ENCODE measurements at regions not wholly inside any gene's neighbourhood (a gene's known extent, or its start where the extent isn't known, plus 50 kb on each side); places are given as distances from the start of the nearest gene placed in this dataset.

DNA sequence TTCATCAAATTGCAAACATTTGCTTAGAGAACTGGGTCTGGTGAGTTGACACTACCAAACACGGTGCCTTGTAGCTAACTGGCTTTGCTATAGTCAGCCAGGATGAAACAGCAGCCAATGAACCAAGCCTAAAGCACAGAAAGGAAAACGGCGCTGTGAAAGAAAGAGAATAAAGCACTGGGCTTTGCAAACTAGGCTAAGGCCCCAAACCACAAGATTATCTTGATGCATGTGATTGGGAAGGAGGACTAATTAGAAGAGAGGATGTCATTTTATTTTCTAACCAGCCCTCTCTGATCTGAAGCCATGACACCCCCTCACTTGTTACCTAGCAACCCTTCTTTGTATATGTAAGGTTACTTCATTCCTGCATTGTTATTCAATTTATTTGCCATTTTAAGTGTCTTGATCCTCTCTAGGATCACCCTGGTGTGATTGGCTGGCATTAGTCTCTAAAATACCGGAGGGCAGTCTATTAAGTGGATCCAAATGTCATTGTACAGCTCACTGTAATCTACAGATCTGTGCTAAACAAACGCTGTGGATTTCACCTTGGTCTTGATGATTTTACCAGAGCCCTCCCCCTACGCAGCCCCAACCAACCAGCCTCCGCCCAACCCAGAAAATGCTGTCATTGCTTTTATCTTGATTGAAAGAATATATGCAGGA, 395.4 kb upstream of the ACVR2A start:
- no peak overlapping the region for H3K27ac ChIP-seq
- no peaks in the 10 kb centered on the region for H3K4me1 ChIP-seq
- no peaks in the 10 kb centered on the region for H3K36me3 ChIP-seq
- H3K9me3 ChIP-seq = no peaks in the 10 kb centered on the region
- H3K27me3 ChIP-seq = no peaks in the 10 kb centered on the region
- no peak overlapping the region for H3K4me3 ChIP-seq
- TF ChIP-seq POLR2AphosphoS5 (IDR thresholded peaks at IDR 0.05) = no peak
- DNase-seq (ENCODE audit: low spot score in 2 of 2) = no peak
- intact Hi-C loops (cut with DNase I; ENCODE audit: low total_unique reads) = no loop called here

DNA sequence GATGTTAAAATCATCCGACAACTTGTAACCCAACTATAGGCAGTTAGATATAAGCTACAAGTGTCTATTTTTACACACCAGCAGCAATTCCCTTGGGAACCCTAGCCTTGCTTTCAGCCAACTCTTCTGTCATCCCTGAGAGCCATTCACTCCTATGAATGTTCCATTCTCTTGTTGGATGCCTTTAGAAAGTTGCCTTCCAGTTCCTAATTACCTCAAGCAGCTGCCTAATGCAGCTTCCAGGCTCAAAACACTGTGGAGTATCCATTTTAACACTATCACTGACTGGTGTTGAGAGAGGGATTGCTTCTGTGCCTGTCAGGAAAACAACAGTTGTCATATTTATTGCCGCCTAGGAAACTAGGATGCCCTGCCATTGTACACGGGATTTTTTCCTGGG, 402.0 kb upstream of the ACVR2A start:
- Histone ChIP-seq H3K4me3 (no peak overlapping the region), H3K27me3 (no peaks in the 10 kb centered on the region), H3K9me3 (no peaks in the 10 kb centered on the region), H3K36me3 (no peaks in the 10 kb centered on the region), H3K4me1 (no peaks in the 10 kb centered on the region), H3K27ac (no peak overlapping the region)
- TF ChIP-seq POLR2A (IDR thresholded peaks at IDR 0.05) (no peak), POLR2AphosphoS5 (IDR thresholded peaks at IDR 0.05) (no peak)
- TF ChIP-seq, protein P1, sequence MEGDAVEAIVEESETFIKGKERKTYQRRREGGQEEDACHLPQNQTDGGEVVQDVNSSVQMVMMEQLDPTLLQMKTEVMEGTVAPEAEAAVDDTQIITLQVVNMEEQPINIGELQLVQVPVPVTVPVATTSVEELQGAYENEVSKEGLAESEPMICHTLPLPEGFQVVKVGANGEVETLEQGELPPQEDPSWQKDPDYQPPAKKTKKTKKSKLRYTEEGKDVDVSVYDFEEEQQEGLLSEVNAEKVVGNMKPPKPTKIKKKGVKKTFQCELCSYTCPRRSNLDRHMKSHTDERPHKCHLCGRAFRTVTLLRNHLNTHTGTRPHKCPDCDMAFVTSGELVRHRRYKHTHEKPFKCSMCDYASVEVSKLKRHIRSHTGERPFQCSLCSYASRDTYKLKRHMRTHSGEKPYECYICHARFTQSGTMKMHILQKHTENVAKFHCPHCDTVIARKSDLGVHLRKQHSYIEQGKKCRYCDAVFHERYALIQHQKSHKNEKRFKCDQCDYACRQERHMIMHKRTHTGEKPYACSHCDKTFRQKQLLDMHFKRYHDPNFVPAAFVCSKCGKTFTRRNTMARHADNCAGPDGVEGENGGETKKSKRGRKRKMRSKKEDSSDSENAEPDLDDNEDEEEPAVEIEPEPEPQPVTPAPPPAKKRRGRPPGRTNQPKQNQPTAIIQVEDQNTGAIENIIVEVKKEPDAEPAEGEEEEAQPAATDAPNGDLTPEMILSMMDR (IDR thresholded peaks at IDR 0.05) = no peak
- no peak for DNase-seq (ENCODE audit: low spot score in 2 of 2)
- intact Hi-C loops (cut with DNase I; ENCODE audit: low total_unique reads) = no loop called here

DNA sequence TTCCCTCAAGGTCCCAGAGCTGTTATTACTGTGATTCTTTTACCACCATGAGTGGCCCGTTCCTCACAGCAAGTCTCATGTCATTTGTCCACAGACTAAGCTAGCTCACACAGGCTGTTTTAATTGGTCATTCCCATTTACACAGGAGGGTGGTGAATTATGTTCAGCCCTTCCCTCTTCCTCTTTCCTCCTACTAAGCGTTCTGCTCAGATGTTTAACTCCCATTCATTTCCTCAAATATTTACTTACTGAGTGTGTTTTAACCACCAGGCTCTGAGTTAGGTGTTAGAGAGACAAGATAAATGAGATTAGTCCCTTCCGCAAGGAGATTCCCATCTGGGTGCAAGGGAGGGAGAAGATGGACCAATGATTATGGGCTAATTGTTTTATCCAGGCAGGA, 403.6 kb upstream of the ACVR2A start:
- no peaks in the 10 kb centered on the region for H3K4me1 ChIP-seq
- TF ChIP-seq POLR2A (IDR thresholded peaks at IDR 0.05) (no peak), POLR2AphosphoS5 (IDR thresholded peaks at IDR 0.05) (no peak)
- TF ChIP-seq, protein P1 (IDR thresholded peaks at IDR 0.05) = no peak

DNA sequence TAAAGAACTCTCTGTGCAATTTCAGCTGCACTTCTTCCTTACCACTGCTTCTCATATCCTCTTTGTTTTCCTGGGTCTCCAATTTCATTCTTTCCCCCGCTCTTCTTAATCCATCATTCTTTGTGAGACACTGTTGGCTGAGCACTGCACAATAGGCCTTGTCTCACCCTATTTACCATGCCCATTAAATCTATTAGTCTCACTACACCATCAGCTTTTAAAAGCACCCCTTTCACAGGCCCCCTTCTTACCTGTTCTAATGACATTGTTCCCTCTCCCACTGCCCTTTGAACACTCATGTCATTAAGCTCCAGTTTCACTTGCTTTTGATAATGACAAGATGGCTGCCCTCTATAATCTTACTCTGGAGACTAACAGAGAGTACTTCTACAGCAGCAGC, 404.1 kb upstream of the ACVR2A start:
- H3K4me1 ChIP-seq = no peaks in the 10 kb centered on the region
- TF ChIP-seq POLR2A (IDR thresholded peaks at IDR 0.05) (no peak), POLR2AphosphoS5 (IDR thresholded peaks at IDR 0.05) (no peak)
- TF ChIP-seq, protein P1 (IDR thresholded peaks at IDR 0.05) = no peak
- no peak for DNase-seq (ENCODE audit: low spot score in 2 of 2)
- H3K9me3 ChIP-seq = no peaks in the 10 kb centered on the region
- intact Hi-C loops (cut with DNase I; ENCODE audit: low total_unique reads) = no loop called here
- no peaks in the 10 kb centered on the region for H3K27me3 ChIP-seq
- H3K36me3 ChIP-seq = no peaks in the 10 kb centered on the region
- H3K4me3 ChIP-seq = no peak overlapping the region
- H3K27ac ChIP-seq = no peak overlapping the region

More for the DNA sequence above, 403.6 kb upstream of the ACVR2A start:
- no peak for DNase-seq (ENCODE audit: low spot score in 2 of 2)
- no peaks in the 10 kb centered on the region for H3K9me3 ChIP-seq
- H3K27ac ChIP-seq = no peak overlapping the region
- H3K36me3 ChIP-seq = no peaks in the 10 kb centered on the region
- no peak overlapping the region for H3K4me3 ChIP-seq
- H3K27me3 ChIP-seq = no peaks in the 10 kb centered on the region
- intact Hi-C loops (cut with DNase I; ENCODE audit: low total_unique reads) = no loop called here

DNA sequence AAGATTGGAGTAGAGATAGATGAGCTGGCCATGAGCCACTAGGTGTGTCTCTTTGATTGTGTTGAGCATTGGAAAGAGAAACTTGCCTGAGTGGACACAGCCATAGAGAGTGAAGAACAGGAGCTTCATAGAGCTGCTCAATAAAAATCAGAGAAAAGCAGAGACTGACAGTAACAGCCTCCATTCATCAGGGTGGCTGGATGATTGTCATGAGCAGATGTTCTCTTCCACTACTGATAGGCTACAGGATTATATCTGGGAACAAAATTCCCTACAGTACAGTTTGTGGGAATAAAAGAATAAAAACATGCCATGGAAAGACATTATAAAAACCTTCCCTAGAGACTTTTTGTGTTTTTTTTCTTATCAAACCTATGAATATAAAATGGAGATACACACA, 404.8 kb upstream of the ACVR2A start:
- H3K27me3 ChIP-seq = no peaks in the 10 kb centered on the region
- no peak overlapping the region for H3K4me3 ChIP-seq
- no peaks in the 10 kb centered on the region for H3K4me1 ChIP-seq
- TF ChIP-seq POLR2AphosphoS5 (IDR thresholded peaks at IDR 0.05) = no peak
- TF ChIP-seq, protein P1 (IDR thresholded peaks at IDR 0.05) = no peak
- TF ChIP-seq POLR2A (IDR thresholded peaks at IDR 0.05) = no peak
- no peak for DNase-seq (ENCODE audit: low spot score in 2 of 2)
- intact Hi-C loops (cut with DNase I; ENCODE audit: low total_unique reads) = no loop called here
- H3K9me3 ChIP-seq = no peaks in the 10 kb centered on the region
- H3K36me3 ChIP-seq = no peaks in the 10 kb centered on the region
- no peak overlapping the region for H3K27ac ChIP-seq

DNA sequence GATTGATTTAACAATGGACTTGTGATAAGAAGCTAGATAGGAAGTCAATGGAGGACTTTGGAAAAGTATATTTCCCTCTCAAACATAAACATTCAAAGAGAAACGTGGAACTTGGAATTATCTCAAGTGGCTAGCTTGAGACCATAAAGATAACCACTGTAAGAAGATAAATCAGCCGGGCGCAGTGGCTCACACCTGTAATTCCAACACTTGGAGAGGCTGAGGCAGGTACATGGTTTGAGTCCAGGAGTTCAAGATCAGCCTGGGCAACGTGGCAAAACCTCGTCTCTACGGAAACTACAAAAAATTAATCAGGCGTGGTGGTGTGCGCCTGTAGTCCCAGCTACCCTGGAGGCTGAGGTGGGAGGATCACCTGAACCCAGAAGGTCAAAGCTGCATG, 405.9 kb upstream of the ACVR2A start:
- Histone ChIP-seq H3K4me1 (no peaks in the 10 kb centered on the region), H3K27me3 (no peaks in the 10 kb centered on the region), H3K9me3 (no peaks in the 10 kb centered on the region), H3K27ac (no peak overlapping the region), H3K4me3 (no peak overlapping the region), H3K36me3 (no peaks in the 10 kb centered on the region)
- no peak for TF ChIP-seq POLR2AphosphoS5 (IDR thresholded peaks at IDR 0.05)
- TF ChIP-seq POLR2A (IDR thresholded peaks at IDR 0.05) = no peak
- TF ChIP-seq, protein P1 (IDR thresholded peaks at IDR 0.05) = no peak
- no peak for DNase-seq (ENCODE audit: low spot score in 2 of 2)
- intact Hi-C loops (cut with DNase I; ENCODE audit: low total_unique reads) = no loop called here
